Heart left ventricle (tissue), 16 donors: ENCODE measurements at regions not wholly inside any gene's neighbourhood (a gene's known extent, or its start where the extent isn't known, plus 50 kb on each side); places are given as distances from the start of the nearest gene placed in this dataset.

ENCODE experiments used
- ATAC-seq, 4 donors: fragments of 200-7000 bp; cut with Tn5 transposase; one replicate each; pipeline ENCODE4 v1.9.1; 2020 to 2022; ENCODE audit warnings: moderate library complexity in 4 of 4, mild to moderate bottlenecking in 3 of 4, moderate number of reproducible peaks in 1 of 4
- DNase-seq, 5 donors: peaks; one replicate each; pipeline ENCODE4 v3.0.0-alpha.2; 2020
- H3K27ac ChIP-seq, 12 donors: fragments of 200-600 bp; sonication (generic) in 4 of 12; one replicate each; pipeline versions ENCODE4 v1.5.0 to v1.8.0; 2016 to 2022; ENCODE audit warnings: mild to moderate bottlenecking in 2 of 12
- H3K27me3 ChIP-seq, 9 donors: fragments of 200-600 bp; sonication (generic) in 2 of 9; one replicate each; pipeline versions ENCODE4 v1.5.1 to v1.8.0; 2016 to 2022; ENCODE audit warnings: mild to moderate bottlenecking in 3 of 9
- H3K36me3 ChIP-seq, 9 donors: fragments of 200-600 bp; sonication (generic) in 2 of 9; one replicate each; pipeline versions ENCODE4 v1.5.0 to v1.8.0; 2018 to 2022; ENCODE audit warnings: mild to moderate bottlenecking in 2 of 9
- H3K4me1 ChIP-seq, 12 donors: fragments of 200-600 bp; sonication (generic) in 4 of 12; one replicate each; pipeline versions ENCODE4 v1.5.0 to v1.8.0; 2016 to 2022; ENCODE audit warnings: mild to moderate bottlenecking in 3 of 12
- H3K4me3 ChIP-seq, 12 donors: fragments of 200-600 bp; sonication (generic) in 4 of 12; one replicate each; pipeline versions ENCODE4 v1.5.0 to v1.8.0; 2017 to 2022; ENCODE audit warnings: mild to moderate bottlenecking in 9 of 12, moderate library complexity in 4 of 12
- H3K9me3 ChIP-seq, 12 donors: fragments of 200-600 bp; sonication (generic) in 4 of 12; one replicate each; pipeline versions ENCODE4 v1.5.0 to v1.8.0; 2016 to 2022; ENCODE audit warnings: mild to moderate bottlenecking in 1 of 12
- CTCF ChIP-seq, 12 donors: fragments of 200-600 bp; sonication (generic) in 4 of 12; IDR thresholded peaks; one replicate each; pipeline versions ENCODE4 v1.5.0 to v1.8.0; 2018 to 2022; ENCODE audit warnings: antibody characterized with exemption in 12 of 12, mild to moderate bottlenecking in 5 of 12
- POLR2A ChIP-seq, 2 donors: fragments of 450-650 bp; IDR thresholded peaks; one replicate each; pipeline ENCODE4 v1.6.1; 2017; ENCODE audit warnings: antibody characterized with exemption in 2 of 2, mild to moderate bottlenecking in 2 of 2, moderate library complexity in 2 of 2
- WGBS, 4 donors: extraction: QIAGEN DNeasy Blood & Tissue Kit in 2 of 4; methylation state at CpG; one replicate each; pipeline versions ENCODE4 v1.1.5 to v1.1.7; 2013 to 2018; 5-methylcytosine and 5-hydroxymethylcytosine counted together
- intact Hi-C, 10 donors: fragments of 100-400 bp; cut with DNase I; formaldehyde crosslinking; loops; one replicate each; pipeline versions ENCODE4 v1.11.1 to v1.14.2; 2022
- donor health status: ischemic (EF 13 %, LVEDD 7.1; RV severe dilation, severe dysfunction).
- donor health status: healthy with polysubstance abuse.
- donor health status: DM: no; HTN: yes; CAD: no.
- donor health status: DM: no; HTN: no; CAD: no.
- donor health status: ischemic (EF 25% LVEDD 6.9; RV normal size, moderate dysfunction).
- donor health status: ischemic (EF 25% LVEDD 5.7; RV mildly dilated, moderate dysfunction).
- donor health status: healthy.
- donor health status: DM: yes; HTN: yes; CAD: no.
- donor health status: ischemic (EF 35%, LVEDD 5.7; RV mildly dilated, moderate dysfunction).
- donor health status: nonischemic (EF 11% LVEDD 7.7; RV severe dilation, severe dysfunction).
- donor health status: DM: yes; HTN: yes; CAD: no.
- donor health status: PGD.
- donor health status: ischemic (EF 29% LVEDD 5.4; RV normal size, mild dysfunction).
- donor health status: nonischemic (EF 23%, LVEDD 6.1; RV moderate dilation, normal function).

- Histone ChIP-seq H3K9me3 (peaks cover 0 to 12% (median 0%) of the 10 kb centered on the region in 12 donors), H3K27me3 (no peaks in the 10 kb centered on the region), H3K36me3 (no peaks in the 10 kb centered on the region), H3K27ac (no peak overlapping the region), H3K4me1 (no peaks in the 10 kb centered on the region), H3K4me3 (no peak overlapping the region)
- intact Hi-C loops = no loop called here
- ATAC-seq (no peak), DNase-seq (no peak)
- no peak for TF ChIP-seq CTCF (IDR thresholded peaks at IDR 0.05)
- no peak for TF ChIP-seq POLR2A (IDR thresholded peaks at IDR 0.05)
- WGBS, 4 donors = 47 to 54% (median 52%) methylated on average over 5 of the region's 5 CpGs
Measured at GRCh38 chr2:129281791-129282530, 697.5 kb upstream of the RAB6C start.

- TF ChIP-seq CTCF (IDR thresholded peaks at IDR 0.05) = no peak
- TF ChIP-seq POLR2A (IDR thresholded peaks at IDR 0.05) = no peak
- intact Hi-C loops = no loop called here
- H3K36me3 ChIP-seq = no peaks in the 10 kb centered on the region
- no peak overlapping the region for H3K4me3 ChIP-seq
- peaks cover 0 to 10% (median 0%) of the 10 kb centered on the region in 12 donors for H3K9me3 ChIP-seq
- H3K4me1 ChIP-seq = no peaks in the 10 kb centered on the region
- no peak overlapping the region for H3K27ac ChIP-seq
- ATAC-seq = no peak
- H3K27me3 ChIP-seq = no peaks in the 10 kb centered on the region
- DNase-seq = no peak
Measured at GRCh38 chr2:129285012-129285411, 694.5 kb upstream of the RAB6C start.

GRCh38 chr2:129293326-129293725 lies 686.1 kb upstream of the RAB6C start:
- ATAC-seq = no peak

GRCh38 chr2:129296396-129296795 lies 683.1 kb upstream of the RAB6C start:
- H3K27me3 ChIP-seq = no peaks in the 10 kb centered on the region
- H3K4me1 ChIP-seq = peaks cover 0 to 14% (median 5%) of the 10 kb centered on the region in 12 donors
- H3K27ac ChIP-seq = peak overlapping the region in 1 of 12 donors; percentile 40
- WGBS, 4 donors = 59 to 81% (median 75%) methylated on average over 4 of the region's 4 CpGs
- no peak for DNase-seq
- peak in 3 of 4 donors; percentile 11 to 45 (median 44) for ATAC-seq
- intact Hi-C loops = no loop called here
- peaks cover 0 to 7% (median 0%) of the 10 kb centered on the region in 12 donors for H3K9me3 ChIP-seq
- TF ChIP-seq POLR2A (IDR thresholded peaks at IDR 0.05) (no peak), CTCF (IDR thresholded peaks at IDR 0.05) (no peak)
- H3K36me3 ChIP-seq = no peaks in the 10 kb centered on the region
- no peak overlapping the region for H3K4me3 ChIP-seq

More at GRCh38 chr2:129293326-129293725, 686.1 kb upstream of the RAB6C start:
- Histone ChIP-seq H3K4me3 (no peak overlapping the region), H3K9me3 (peaks cover 0 to 7% (median 0%) of the 10 kb centered on the region in 12 donors), H3K36me3 (no peaks in the 10 kb centered on the region), H3K27ac (no peak overlapping the region), H3K27me3 (no peaks in the 10 kb centered on the region), H3K4me1 (peaks cover 0 to 12% (median 5%) of the 10 kb centered on the region in 12 donors)
- no peak for DNase-seq
- intact Hi-C loops = no loop called here
- 0 to 56% (median 20%) methylated on average over 1 of the region's 1 CpG for WGBS, 4 donors
- TF ChIP-seq CTCF (IDR thresholded peaks at IDR 0.05) (no peak), POLR2A (IDR thresholded peaks at IDR 0.05) (no peak)
